Kidney (tissue), 13 donors: ENCODE measurements at regions not wholly inside any gene's neighbourhood (a gene's known extent, or its start where the extent isn't known, plus 50 kb on each side); places are given as distances from the start of the nearest gene placed in this dataset.
A peak's percentile ranks its signal among the peaks of the same experiment; 100 is the strongest.

Source experiments
- DNase-seq, 5 donors: peaks; one replicate each; pipeline ENCODE4 v3.0.0-alpha.2; 2013 to 2020
- FAIRE-seq: peaks from 2 replicates; lab custom pipeline; 2012; peaks lifted over from hg19 to GRCh38; lab: Jason Lieb, UNC
- H3K27ac ChIP-seq, 2 donors: one replicate each; pipeline ENCODE4 v1.7.0; 2013; ENCODE audit warnings: low read depth in 2 of 2, low read length in 2 of 2, inconsistent platforms in 1 of 2
- H3K27me3 ChIP-seq: one replicate; pipeline ENCODE4 v1.7.1; 2013; ENCODE audit warnings: low read length, inconsistent platforms; ENCODE audit not compliant: control insufficient read depth, insufficient read depth
- H3K36me3 ChIP-seq, 3 donors: one replicate each; pipeline versions ENCODE4 v1.7.0 to v1.7.1; 2013; ENCODE audit warnings: low read length in 3 of 3, control low read depth in 1 of 3, inconsistent platforms in 1 of 3; ENCODE audit not compliant: insufficient read depth in 3 of 3, control insufficient read depth in 2 of 3
- H3K4me1 ChIP-seq, 3 donors: one replicate each; pipeline versions ENCODE4 v1.7.0 to v1.7.1; 2013; ENCODE audit warnings: low read length in 3 of 3, inconsistent platforms in 1 of 3, low read depth in 1 of 3; ENCODE audit not compliant: control insufficient read depth in 2 of 3, insufficient read depth in 2 of 3
- H3K4me3 ChIP-seq, 3 donors: one replicate each; pipeline versions ENCODE4 v1.7.0 to v1.8.1; 2013; ENCODE audit warnings: low read length in 3 of 3, control low read depth in 1 of 3, inconsistent platforms in 1 of 3
- H3K9ac ChIP-seq, 3 donors: one replicate each; pipeline versions ENCODE4 v1.7.0 to v1.7.1; 2013; ENCODE audit warnings: low read length in 3 of 3, control low read depth in 1 of 3, inconsistent platforms in 1 of 3
- H3K9me3 ChIP-seq, 3 donors: one replicate each; pipeline versions ENCODE4 v1.7.0 to v1.7.1; 2013; ENCODE audit warnings: low read length in 3 of 3, control low read depth in 1 of 3, inconsistent platforms in 1 of 3; ENCODE audit not compliant: control insufficient read depth in 2 of 3, insufficient read depth in 1 of 3
- CTCF ChIP-seq: IDR thresholded peaks from 3 replicates; pipeline ENCODE4 v1.5.1; 2012; ENCODE audit warnings: mild to moderate bottlenecking, moderate library complexity, borderline replicate concordance; ENCODE audit not compliant: insufficient read depth; ENCODE audit errors: extremely low read depth
- intact Hi-C: fragments of 100-400 bp; cut with DNase I; formaldehyde crosslinking; loops from one replicate; pipeline ENCODE4 v1.11.1; 2022
- donor health status: control.
- donor health status: control.
- donor health status: control.
- donor health status: control.
- donor health status: control.
- donor health status: DM: yes; HTN: yes; CAD: no.
- donor health status: Normal renal cell carcinoma (clear cell type).

GRCh38 chr16:77556201-77556873 is 121.5 kb upstream of the ADAMTS18 start:
- TF ChIP-seq CTCF = no peak
- H3K9ac ChIP-seq = no peak overlapping the region
- peak in 4 of 5 donors; percentile 64 to 73 (median 72) for DNase-seq
- H3K36me3 ChIP-seq = no peaks in the 10 kb centered on the region
- H3K27me3 ChIP-seq = no peaks in the 10 kb centered on the region
- no peak overlapping the region for H3K4me3 ChIP-seq
- no peaks in the 10 kb centered on the region for H3K9me3 ChIP-seq
- H3K4me1 ChIP-seq = peaks cover 0 to 6% (median 4%) of the 10 kb centered on the region in 3 donors
- no peak overlapping the region for H3K27ac ChIP-seq
- FAIRE-seq = no peak
- intact Hi-C loops = no loop called here

GRCh38 chr16:77557385-77557784 is 122.6 kb upstream of the ADAMTS18 start:
- Histone ChIP-seq H3K4me1 (peaks cover 0 to 6% (median 4%) of the 10 kb centered on the region in 3 donors), H3K27ac (no peak overlapping the region), H3K9me3 (no peaks in the 10 kb centered on the region), H3K27me3 (no peaks in the 10 kb centered on the region), H3K9ac (no peak overlapping the region), H3K36me3 (no peaks in the 10 kb centered on the region), H3K4me3 (no peak overlapping the region)
- no peak for TF ChIP-seq CTCF
- no peak for DNase-seq
- no peak for FAIRE-seq
- intact Hi-C loops = no loop called here

DNA sequence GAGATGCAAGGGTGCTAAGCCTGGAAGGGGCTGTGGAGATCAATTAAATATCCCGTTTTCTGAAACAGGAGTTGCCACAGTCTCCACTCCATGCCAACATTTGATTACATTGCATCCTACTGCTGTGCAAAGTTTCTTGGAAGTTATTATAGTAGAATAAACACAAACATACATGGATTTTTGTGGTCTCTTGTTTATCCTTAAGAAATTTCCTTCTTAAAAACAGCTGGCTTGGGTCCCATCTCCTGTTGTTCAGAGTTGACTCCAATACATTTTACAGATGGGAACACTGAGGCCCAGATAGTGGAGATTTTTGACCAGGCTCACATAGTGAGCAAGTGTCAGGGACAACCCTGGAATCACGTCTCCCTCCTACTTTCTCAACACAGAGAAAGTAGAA is 124.0 kb upstream of the ADAMTS18 start:
- H3K9me3 ChIP-seq = no peaks in the 10 kb centered on the region
- intact Hi-C loops = no loop called here
- H3K27ac ChIP-seq = no peak overlapping the region
- no peak for TF ChIP-seq CTCF
- no peak overlapping the region for H3K9ac ChIP-seq
- H3K4me1 ChIP-seq = peaks cover 0 to 4% (median 4%) of the 10 kb centered on the region in 3 donors
- FAIRE-seq (no peak), DNase-seq (no peak)
- no peaks in the 10 kb centered on the region for H3K27me3 ChIP-seq
- no peak overlapping the region for H3K4me3 ChIP-seq
- H3K36me3 ChIP-seq = no peaks in the 10 kb centered on the region

DNA sequence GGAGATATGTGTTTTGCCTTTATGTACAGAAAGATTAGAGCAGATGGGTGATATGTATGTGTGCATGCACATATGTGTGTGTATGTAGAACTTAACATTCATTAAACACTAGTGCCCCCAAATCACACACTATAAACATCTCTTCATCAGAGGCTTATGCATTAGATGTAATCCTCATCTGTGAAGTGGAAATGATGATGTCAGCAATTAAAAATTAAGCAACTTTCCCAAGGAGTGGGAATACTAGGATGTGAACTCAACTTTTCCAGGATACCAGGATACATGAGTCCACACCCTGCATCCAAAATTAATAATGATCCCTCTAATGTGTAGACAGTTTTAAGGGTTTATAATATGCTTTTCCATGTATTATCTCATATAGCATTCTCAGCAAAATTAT is 127.7 kb upstream of the ADAMTS18 start:
- FAIRE-seq (no peak), DNase-seq (no peak)
- no peak overlapping the region for H3K27ac ChIP-seq
- intact Hi-C loops = no loop called here
- TF ChIP-seq CTCF = no peak
- H3K4me1 ChIP-seq = no peaks in the 10 kb centered on the region
- no peak overlapping the region for H3K9ac ChIP-seq
- no peaks in the 10 kb centered on the region for H3K9me3 ChIP-seq
- no peaks in the 10 kb centered on the region for H3K36me3 ChIP-seq
- H3K4me3 ChIP-seq = no peak overlapping the region
- no peaks in the 10 kb centered on the region for H3K27me3 ChIP-seq
